ENCODE measurements at regions not wholly inside any gene's neighbourhood (a gene's known extent, or its start where the extent isn't known, plus 50 kb on each side); places are given as distances from the start of the nearest gene placed in this dataset.
A peak's percentile ranks its signal among the peaks of the same experiment; 100 is the strongest.

- TF ChIP-seq THAP11 (CRISPR knock-in tag; IDR thresholded peaks at IDR 0.05) (peak; percentile 39; the same call in 1 of the 2 replicates), ZNF24 (IDR thresholded peaks at IDR 0.05) (no peak), ZBTB7B (CRISPR knock-in tag; IDR thresholded peaks at IDR 0.05) (peak; percentile 89; the same call in 1 of the 2 replicates), SIX4 (CRISPR knock-in tag; IDR thresholded peaks at IDR 0.05) (no peak), ZNF687 (CRISPR knock-in tag; IDR thresholded peaks at IDR 0.05) (peak; percentile 54), RBAK (CRISPR knock-in tag; IDR thresholded peaks at IDR 0.05) (no peak), KAT8 (CRISPR knock-in tag; IDR thresholded peaks at IDR 0.05) (0 out of 2 replicates have a peak, but pooled peaks have one; percentile 24), ONECUT2 (CRISPR knock-in tag; IDR thresholded peaks at IDR 0.05) (no peak), ZFX (CRISPR knock-in tag; IDR thresholded peaks at IDR 0.05; ENCODE audit: low read depth) (peak; percentile 27; the same call in 1 of the 2 replicates), ZBTB26 (CRISPR knock-in tag; IDR thresholded peaks at IDR 0.05; ENCODE audit: borderline replicate concordance) (0 out of 2 replicates have a peak, but pooled peaks have one; percentile 33), KDM2A (CRISPR knock-in tag; IDR thresholded peaks at IDR 0.05; ENCODE audit: borderline replicate concordance, low read depth) (peak; percentile 72; the same call in 1 of the 2 replicates), TSC22D2 (CRISPR knock-in tag; IDR thresholded peaks at IDR 0.05; ENCODE audit: borderline replicate concordance) (0 out of 2 replicates have a peak, but pooled peaks have one; percentile 47), ZFY (CRISPR knock-in tag; IDR thresholded peaks at IDR 0.05) (0 out of 2 replicates have a peak, but pooled peaks have one; percentile 9), ARID5B (CRISPR knock-in tag; IDR thresholded peaks at IDR 0.05) (peak; percentile 33; the same call in 1 of the 2 replicates), SP4 (CRISPR knock-in tag; IDR thresholded peaks at IDR 0.05) (peak; percentile 41; the same call in 1 of the 2 replicates), ZBTB20 (CRISPR knock-in tag; IDR thresholded peaks at IDR 0.05; ENCODE audit: borderline replicate concordance, low read depth) (0 out of 2 replicates have a peak, but pooled peaks have one; percentile 43), ZFP91 (CRISPR knock-in tag; IDR thresholded peaks at IDR 0.05; ENCODE audit: borderline replicate concordance) (peak; percentile 71)
These were observed 83.6 kb upstream of the SLC25A33 start (continued) for GRCh38 chr1:9455487-9456234.
